Neural progenitor cell (in vitro differentiated cells): ENCODE measurements at regions not wholly inside any gene's neighbourhood (a gene's known extent, or its start where the extent isn't known, plus 50 kb on each side); places are given as distances from the start of the nearest gene placed in this dataset.

Experiments
- DNase-seq: peaks from one replicate; pipeline ENCODE4 v3.0.0-alpha.2; 2016; ENCODE audit warnings: low spot score
- H2AFZ ChIP-seq: fragments of 200-600 bp; sonication (generic); replicated peaks from 2 replicates; pipeline ENCODE4 v1.6.1; 2016; ENCODE audit warnings: antibody characterized with exemption
- H3F3A ChIP-seq: fragments of 200-600 bp; sonication (generic); 2 replicates; pipeline ENCODE4 v1.6.1; 2016; ENCODE audit warnings: antibody characterized with exemption, low read depth
- H3K27ac ChIP-seq: fragments of 200-600 bp; sonication (generic); 2 replicates; pipeline ENCODE4 v1.5.1; 2016; ENCODE audit warnings: mild to moderate bottlenecking
- H3K27me3 ChIP-seq: fragments of 200-600 bp; sonication (generic); 2 replicates; pipeline ENCODE4 v1.6.1; 2016; ENCODE audit warnings: mild to moderate bottlenecking, moderate library complexity
- H3K36me3 ChIP-seq: fragments of 200-600 bp; sonication (generic); 2 replicates; pipeline ENCODE4 v1.5.1; 2016
- H3K4me1 ChIP-seq: fragments of 200-600 bp; sonication (generic); 2 replicates; pipeline ENCODE4 v1.6.1; 2016; ENCODE audit warnings: mixed run types
- H3K4me2 ChIP-seq: fragments of 200-600 bp; sonication (generic); 2 replicates; pipeline ENCODE4 v1.6.1; 2016
- H3K4me3 ChIP-seq: fragments of 200-600 bp; sonication (generic); 2 replicates; pipeline ENCODE4 v1.5.1; 2016
- H3K79me2 ChIP-seq: fragments of 200-600 bp; sonication (generic); 2 replicates; pipeline ENCODE4 v1.6.1; 2016; ENCODE audit warnings: low read depth
- H3K9ac ChIP-seq: fragments of 200-600 bp; sonication (generic); 2 replicates; pipeline ENCODE4 v1.6.1; 2016
- H3K9me3 ChIP-seq: fragments of 200-600 bp; sonication (generic); 2 replicates; pipeline ENCODE4 v1.5.1; 2016; ENCODE audit warnings: low read depth
- H4K20me1 ChIP-seq: fragments of 200-600 bp; sonication (generic); 2 replicates; pipeline ENCODE4 v1.6.1; 2016; ENCODE audit warnings: low read depth
- H3K27ac Mint-ChIP-seq: 3 replicates; pipeline ENCODE4 v1.8.0; 2021; ENCODE audit warnings: mixed read lengths
- H3K27me3 Mint-ChIP-seq: 2 replicates; pipeline ENCODE4 v1.8.0; 2022; ENCODE audit warnings: low read depth, mild to moderate bottlenecking, inconsistent platforms, moderate library complexity, mixed read lengths; ENCODE audit not compliant: insufficient read depth
- H3K36me3 Mint-ChIP-seq: 3 replicates; pipeline ENCODE4 v1.8.0; 2021; ENCODE audit warnings: mixed read lengths
- H3K4me1 Mint-ChIP-seq: 3 replicates; pipeline ENCODE4 v1.8.0; 2021; ENCODE audit warnings: mixed read lengths
- H3K4me3 Mint-ChIP-seq: 3 replicates; pipeline ENCODE4 v1.8.0; 2021; ENCODE audit warnings: mild to moderate bottlenecking, moderate library complexity, mixed read lengths
- H3K9me3 Mint-ChIP-seq: 3 replicates; pipeline ENCODE4 v1.8.0; 2020; ENCODE audit warnings: mixed read lengths
- CTCF ChIP-seq: fragments of 200-600 bp; sonication (generic); IDR thresholded peaks from 2 replicates; pipeline ENCODE4 v1.5.1; 2017; ENCODE audit warnings: antibody characterized with exemption, mild to moderate bottlenecking
- EZH2 ChIP-seq: fragments of 200-600 bp; sonication (generic); IDR thresholded peaks from 2 replicates; pipeline ENCODE4 v1.6.1; 2017; ENCODE audit warnings: antibody characterized with exemption, mild to moderate bottlenecking, moderate library complexity
- EZH2phosphoT487 ChIP-seq: fragments of 200-600 bp; sonication (generic); IDR thresholded peaks from 2 replicates; pipeline ENCODE4 v1.6.1; 2017; ENCODE audit warnings: antibody characterized with exemption

- no peak for TF ChIP-seq EZH2
- TF ChIP-seq EZH2phosphoT487: no peak
- TF ChIP-seq CTCF: no peak
- H3K9ac ChIP-seq: no peak overlapping the region
- no peaks in the 10 kb centered on the region for H3K79me2 ChIP-seq
- no peaks in the 10 kb centered on the region for H3K4me1 ChIP-seq
- H3K4me2 ChIP-seq: no peak overlapping the region
- H3K4me3 ChIP-seq: no peak overlapping the region
- no peaks in the 10 kb centered on the region for H3F3A ChIP-seq
- H3K27me3 Mint-ChIP-seq: peaks cover 2% of the 10 kb centered on the region
- H3K9me3 ChIP-seq: no peaks in the 10 kb centered on the region
- no peak overlapping the region for H3K27ac Mint-ChIP-seq
- no peaks in the 10 kb centered on the region for H3K27me3 ChIP-seq
- DNase-seq: no peak
- no peak overlapping the region for H2AFZ ChIP-seq
- no peaks in the 10 kb centered on the region for H3K4me1 Mint-ChIP-seq
- no peaks in the 10 kb centered on the region for H3K9me3 Mint-ChIP-seq
- H3K36me3 ChIP-seq: no peaks in the 10 kb centered on the region
- H3K4me3 Mint-ChIP-seq: no peak overlapping the region
- H4K20me1 ChIP-seq: no peaks in the 10 kb centered on the region
- H3K36me3 Mint-ChIP-seq: no peaks in the 10 kb centered on the region
- no peak overlapping the region for H3K27ac ChIP-seq
These were observed 318.2 kb upstream of the SLC39A10 start for GRCh38 chr2:195338856-195339255.

- no peaks in the 10 kb centered on the region for H3K9me3 ChIP-seq
- no peaks in the 10 kb centered on the region for H3K36me3 ChIP-seq
- H3K4me3 ChIP-seq: no peak overlapping the region
- H3K27ac ChIP-seq: no peak overlapping the region
- no peak overlapping the region for H2AFZ ChIP-seq
- TF ChIP-seq EZH2phosphoT487 (no peak), CTCF (no peak), EZH2 (no peak)
- Mint-ChIP-seq H3K9me3 (no peaks in the 10 kb centered on the region), H3K27me3 (peaks cover 2% of the 10 kb centered on the region), H3K4me3 (no peak overlapping the region), H3K4me1 (no peaks in the 10 kb centered on the region), H3K36me3 (no peaks in the 10 kb centered on the region), H3K27ac (no peak overlapping the region)
- DNase-seq: no peak
- H3K4me2 ChIP-seq: no peak overlapping the region
- H3K79me2 ChIP-seq: no peaks in the 10 kb centered on the region
- no peaks in the 10 kb centered on the region for H3K27me3 ChIP-seq
- no peaks in the 10 kb centered on the region for H3F3A ChIP-seq
- H4K20me1 ChIP-seq: no peaks in the 10 kb centered on the region
- H3K9ac ChIP-seq: no peak overlapping the region
- no peaks in the 10 kb centered on the region for H3K4me1 ChIP-seq
These were observed 319.4 kb upstream of the SLC39A10 start for GRCh38 chr2:195337597-195337996.

GRCh38 chr2:195333869-195334268 lies 323.2 kb upstream of the SLC39A10 start:
- Histone ChIP-seq H3K4me2 (no peak overlapping the region), H3K27ac (no peak overlapping the region), H2AFZ (no peak overlapping the region), H3K79me2 (no peaks in the 10 kb centered on the region), H3K9ac (no peak overlapping the region), H3K4me1 (no peaks in the 10 kb centered on the region), H4K20me1 (no peaks in the 10 kb centered on the region), H3K36me3 (no peaks in the 10 kb centered on the region), H3K27me3 (no peaks in the 10 kb centered on the region), H3F3A (no peaks in the 10 kb centered on the region), H3K4me3 (no peak overlapping the region), H3K9me3 (no peaks in the 10 kb centered on the region)
- H3K4me3 Mint-ChIP-seq: no peak overlapping the region
- H3K36me3 Mint-ChIP-seq: no peaks in the 10 kb centered on the region
- H3K4me1 Mint-ChIP-seq: no peaks in the 10 kb centered on the region
- TF ChIP-seq CTCF (no peak), EZH2phosphoT487 (no peak), EZH2 (no peak)
- no peaks in the 10 kb centered on the region for H3K27me3 Mint-ChIP-seq
- no peak overlapping the region for H3K27ac Mint-ChIP-seq
- DNase-seq: no peak
- no peaks in the 10 kb centered on the region for H3K9me3 Mint-ChIP-seq

GRCh38 chr2:195331966-195332365 lies 325.1 kb upstream of the SLC39A10 start:
- no peaks in the 10 kb centered on the region for H3K36me3 Mint-ChIP-seq
- H3K4me3 ChIP-seq: no peak overlapping the region
- H3K4me1 ChIP-seq: no peaks in the 10 kb centered on the region
- no peak for DNase-seq
- no peak overlapping the region for H3K4me3 Mint-ChIP-seq
- H3K36me3 ChIP-seq: no peaks in the 10 kb centered on the region
- no peak overlapping the region for H2AFZ ChIP-seq
- no peaks in the 10 kb centered on the region for H3K27me3 ChIP-seq
- H3K79me2 ChIP-seq: no peaks in the 10 kb centered on the region
- TF ChIP-seq EZH2: no peak
- no peak for TF ChIP-seq CTCF
- no peak for TF ChIP-seq EZH2phosphoT487
- H3K9me3 Mint-ChIP-seq: no peaks in the 10 kb centered on the region
- H3K4me1 Mint-ChIP-seq: no peaks in the 10 kb centered on the region
- no peak overlapping the region for H3K27ac Mint-ChIP-seq
- no peak overlapping the region for H3K9ac ChIP-seq
- no peak overlapping the region for H3K4me2 ChIP-seq
- no peaks in the 10 kb centered on the region for H4K20me1 ChIP-seq
- H3K9me3 ChIP-seq: no peaks in the 10 kb centered on the region
- no peaks in the 10 kb centered on the region for H3K27me3 Mint-ChIP-seq
- H3F3A ChIP-seq: no peaks in the 10 kb centered on the region
- no peak overlapping the region for H3K27ac ChIP-seq
